ENCODE measurements at regions not wholly inside any gene's neighbourhood (a gene's known extent, or its start where the extent isn't known, plus 50 kb on each side); places are given as distances from the start of the nearest gene placed in this dataset.

- TF ChIP-seq CTCF (IDR thresholded peaks at IDR 0.05) (no peak), EZH2 (IDR thresholded peaks at IDR 0.05) (no peak), EZH2phosphoT487 (IDR thresholded peaks at IDR 0.05) (no peak)
These were observed 155.2 kb downstream of the DISP1 start for GRCh38 chr1:222970040-222970439.

Measured in neural progenitor cell (in vitro differentiated cells).